Stomach (tissue), 8 donors: ENCODE measurements at regions not wholly inside any gene's neighbourhood (a gene's known extent, or its start where the extent isn't known, plus 50 kb on each side); places are given as distances from the start of the nearest gene placed in this dataset.

Experiments used
- DNase-seq, 2 donors: peaks; one replicate each; pipeline versions ENCODE4 v3.0.0 to v3.0.0-alpha.2; 2013 to 2019
- H3K27ac ChIP-seq, 5 donors: fragments of 200-600 bp in 4 of 5; sonication (generic) in 4 of 5; one replicate each; pipeline ENCODE4 v1.5.1; 2013 to 2019; ENCODE audit warnings: mild to moderate bottlenecking in 1 of 5, moderate library complexity in 1 of 5
- H3K27me3 ChIP-seq, 3 donors: fragments of 200-600 bp; sonication (generic); one replicate each; pipeline ENCODE4 v1.5.1; 2017 to 2019; ENCODE audit warnings: mixed run types in 1 of 3
- H3K36me3 ChIP-seq, 4 donors: fragments of 200-600 bp; sonication (generic); 1 replicate in 3 of 4; 2 replicates in 1 of 4; pipeline ENCODE4 v1.5.1; 2016 to 2019
- H3K4me1 ChIP-seq, 4 donors: fragments of 200-600 bp; sonication (generic); one replicate each; pipeline ENCODE4 v1.5.1; 2016 to 2019
- H3K4me3 ChIP-seq, 4 donors: fragments of 200-600 bp; sonication (generic) in 3 of 4; one replicate each; pipeline ENCODE4 v1.5.1; 2016 to 2019; ENCODE audit warnings: mild to moderate bottlenecking in 1 of 4
- H3K9me3 ChIP-seq, 4 donors: fragments of 200-600 bp; sonication (generic); one replicate each; pipeline ENCODE4 v1.5.1; 2016 to 2019
- EP300 ChIP-seq: sonication (generic); formaldehyde crosslinking; IDR thresholded peaks from one replicate; pipeline ENCODE4 v1.6.1; 2017; ENCODE audit warnings: antibody characterized with exemption
- POLR2A ChIP-seq, 4 donors: fragments of 450-650 bp; IDR thresholded peaks; one replicate each; pipeline ENCODE4 v1.6.1; 2016; ENCODE audit warnings: antibody characterized with exemption in 4 of 4, control low read depth in 2 of 4, mild to moderate bottlenecking in 1 of 4, moderate library complexity in 1 of 4
- POLR2AphosphoS5 ChIP-seq, 3 donors: sonication (generic); formaldehyde crosslinking; IDR thresholded peaks; one replicate each; pipeline ENCODE4 v1.6.1; 2016; ENCODE audit warnings: antibody characterized with exemption in 3 of 3
- WGBS, 5 donors: extraction: QIAGEN DNeasy Blood & Tissue Kit in 3 of 5; methylation state at CpG; one replicate each; pipeline versions ENCODE4 v1.1.5 to v1.1.7; 2013 to 2018; 5-methylcytosine and 5-hydroxymethylcytosine counted together
- intact Hi-C: fragments of 100-400 bp; cut with DNase I; formaldehyde crosslinking; loops from one replicate; pipeline ENCODE4 v1.15.1; 2023; ENCODE audit warnings: low total_unique reads
- TF ChIP-seq, protein P1 (sequence below), 7 experiments: fragments of 450-650 bp in 4 of 7; fragments of 200-600 bp in 3 of 7; sonication (generic) in 3 of 7; IDR thresholded peaks; one replicate each; pipeline ENCODE4 v1.5.1; 2016 to 2019; ENCODE audit warnings: antibody characterized with exemption in 7 of 7, control low read depth in 2 of 7, mild to moderate bottlenecking in 1 of 7
- donor health status: healthy with polysubstance abuse.
- donor health status: Bipolar disorder and iron deficiency.
- donor health status: healthy.

DNA sequence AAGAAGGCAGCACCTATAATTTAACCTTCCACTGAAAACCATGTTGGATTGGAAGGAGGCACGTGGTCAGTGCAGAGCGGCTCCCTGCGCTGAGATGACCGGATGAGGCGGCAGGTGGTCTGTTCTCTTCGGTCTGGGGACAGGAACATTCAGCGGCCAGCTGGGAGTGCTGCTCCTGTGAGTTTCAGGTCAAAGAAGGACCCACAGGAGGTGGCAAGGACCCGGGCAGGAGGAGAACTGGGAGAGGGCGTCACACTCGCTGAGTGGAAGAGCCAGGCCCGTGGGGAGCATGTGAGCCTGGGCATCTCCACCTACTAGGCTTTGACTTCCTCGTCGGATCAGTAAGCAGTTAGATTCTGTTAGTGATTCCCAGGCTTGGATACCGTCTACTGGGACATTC is 113.4 kb upstream of the SHH start:
- H3K27ac ChIP-seq = no peak overlapping the region
- no peak overlapping the region for H3K4me3 ChIP-seq
- 85 to 89% (median 87%) methylated on average over 14 of the region's 14 CpGs for WGBS, 5 donors
- H3K36me3 ChIP-seq = no peaks in the 10 kb centered on the region
- DNase-seq = peak in 1 of 2 donors; percentile 8
- no peaks in the 10 kb centered on the region for H3K9me3 ChIP-seq
- TF ChIP-seq POLR2A (IDR thresholded peaks at IDR 0.05) = no peak
- intact Hi-C loops = no loop called here
- H3K27me3 ChIP-seq = peaks cover 0 to 10% (median 0%) of the 10 kb centered on the region in 3 donors
- peaks cover 8 to 14% (median 10%) of the 10 kb centered on the region in 4 donors for H3K4me1 ChIP-seq

DNA sequence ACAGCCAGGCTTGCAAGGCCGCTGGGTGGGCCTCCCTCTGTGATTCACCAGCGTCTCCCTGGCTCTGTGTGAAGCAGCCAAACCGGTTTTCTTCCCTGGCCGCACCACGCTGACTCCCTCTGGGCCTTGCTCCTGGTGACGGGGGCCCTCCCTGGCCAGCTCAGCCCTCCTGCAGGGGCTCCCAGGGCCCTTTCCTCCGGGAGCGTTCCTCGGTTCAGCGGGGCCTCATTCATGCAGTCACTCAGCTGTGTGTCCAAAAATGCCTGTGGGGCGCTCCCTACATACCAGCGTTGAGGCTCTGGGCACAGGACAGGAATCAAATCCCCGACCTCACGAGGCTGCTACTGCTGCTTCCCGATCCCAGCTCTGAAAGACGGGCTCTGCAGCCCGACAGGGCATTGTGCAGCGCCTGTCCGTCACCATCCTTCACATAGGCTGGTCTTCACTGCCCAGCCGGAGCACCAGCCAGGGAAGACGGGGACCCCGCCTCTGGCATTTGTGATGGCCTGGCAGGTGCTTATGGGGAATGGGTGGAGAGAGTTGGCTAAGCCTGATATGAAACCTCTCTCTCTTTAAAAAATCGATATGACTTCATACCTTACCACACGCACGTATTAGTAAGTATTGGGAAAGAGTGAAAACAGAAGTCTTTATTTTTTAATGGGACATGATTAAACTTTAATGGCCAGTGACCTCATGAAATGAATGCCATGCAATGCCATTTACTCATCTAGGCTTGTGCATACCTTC is 110.0 kb upstream of the SHH start:
- intact Hi-C loops = no loop called here
- Histone ChIP-seq H3K27ac (peak overlapping the region; percentile 79 to 88 (median 83)), H3K4me1 (peaks cover 32 to 35% (median 33%) of the 10 kb centered on the region in 4 donors), H3K36me3 (no peaks in the 10 kb centered on the region), H3K9me3 (no peaks in the 10 kb centered on the region), H3K27me3 (no peaks in the 10 kb centered on the region), H3K4me3 (no peak overlapping the region)
- TF ChIP-seq POLR2A (IDR thresholded peaks at IDR 0.05) (no peak), POLR2AphosphoS5 (IDR thresholded peaks at IDR 0.05) (peak in 2 of 3 donors; percentile 61 to 67)
- 40 to 62% (median 49%) methylated on average over 18 to 25 of the region's 25 CpGs for WGBS, 5 donors
- peak; percentile 90 to 95 for DNase-seq

DNA sequence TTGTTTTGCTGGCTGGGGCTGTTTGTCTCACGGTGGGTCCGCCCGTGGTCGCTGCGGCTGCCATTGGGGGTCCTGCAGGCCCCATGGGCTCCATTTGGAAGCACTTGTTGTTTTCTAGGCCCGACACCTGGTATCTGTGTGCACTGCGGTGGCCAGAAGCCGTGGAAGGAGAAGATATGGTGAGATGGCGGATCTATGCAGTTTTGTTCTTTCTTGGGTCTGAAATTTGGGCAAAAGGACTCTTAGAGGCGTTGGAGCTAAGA is 109.5 kb upstream of the SHH start:
- intact Hi-C loops = no loop called here
- TF ChIP-seq EP300 = no peak
- TF ChIP-seq POLR2AphosphoS5 (IDR thresholded peaks at IDR 0.05) = no peak
- TF ChIP-seq, protein P1, sequence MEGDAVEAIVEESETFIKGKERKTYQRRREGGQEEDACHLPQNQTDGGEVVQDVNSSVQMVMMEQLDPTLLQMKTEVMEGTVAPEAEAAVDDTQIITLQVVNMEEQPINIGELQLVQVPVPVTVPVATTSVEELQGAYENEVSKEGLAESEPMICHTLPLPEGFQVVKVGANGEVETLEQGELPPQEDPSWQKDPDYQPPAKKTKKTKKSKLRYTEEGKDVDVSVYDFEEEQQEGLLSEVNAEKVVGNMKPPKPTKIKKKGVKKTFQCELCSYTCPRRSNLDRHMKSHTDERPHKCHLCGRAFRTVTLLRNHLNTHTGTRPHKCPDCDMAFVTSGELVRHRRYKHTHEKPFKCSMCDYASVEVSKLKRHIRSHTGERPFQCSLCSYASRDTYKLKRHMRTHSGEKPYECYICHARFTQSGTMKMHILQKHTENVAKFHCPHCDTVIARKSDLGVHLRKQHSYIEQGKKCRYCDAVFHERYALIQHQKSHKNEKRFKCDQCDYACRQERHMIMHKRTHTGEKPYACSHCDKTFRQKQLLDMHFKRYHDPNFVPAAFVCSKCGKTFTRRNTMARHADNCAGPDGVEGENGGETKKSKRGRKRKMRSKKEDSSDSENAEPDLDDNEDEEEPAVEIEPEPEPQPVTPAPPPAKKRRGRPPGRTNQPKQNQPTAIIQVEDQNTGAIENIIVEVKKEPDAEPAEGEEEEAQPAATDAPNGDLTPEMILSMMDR (IDR thresholded peaks at IDR 0.05) = no peak
- TF ChIP-seq POLR2A (IDR thresholded peaks at IDR 0.05) = no peak
- DNase-seq = no peak
- H3K27ac ChIP-seq = peak overlapping the region; percentile 79 to 88 (median 83)
- no peaks in the 10 kb centered on the region for H3K36me3 ChIP-seq
- peaks cover 32 to 38% (median 37%) of the 10 kb centered on the region in 4 donors for H3K4me1 ChIP-seq
- no peak overlapping the region for H3K4me3 ChIP-seq
- no peaks in the 10 kb centered on the region for H3K9me3 ChIP-seq
- WGBS, 5 donors = 43 to 76% (median 65%) methylated on average over 8 to 10 of the region's 10 CpGs
- H3K27me3 ChIP-seq = no peaks in the 10 kb centered on the region

DNA sequence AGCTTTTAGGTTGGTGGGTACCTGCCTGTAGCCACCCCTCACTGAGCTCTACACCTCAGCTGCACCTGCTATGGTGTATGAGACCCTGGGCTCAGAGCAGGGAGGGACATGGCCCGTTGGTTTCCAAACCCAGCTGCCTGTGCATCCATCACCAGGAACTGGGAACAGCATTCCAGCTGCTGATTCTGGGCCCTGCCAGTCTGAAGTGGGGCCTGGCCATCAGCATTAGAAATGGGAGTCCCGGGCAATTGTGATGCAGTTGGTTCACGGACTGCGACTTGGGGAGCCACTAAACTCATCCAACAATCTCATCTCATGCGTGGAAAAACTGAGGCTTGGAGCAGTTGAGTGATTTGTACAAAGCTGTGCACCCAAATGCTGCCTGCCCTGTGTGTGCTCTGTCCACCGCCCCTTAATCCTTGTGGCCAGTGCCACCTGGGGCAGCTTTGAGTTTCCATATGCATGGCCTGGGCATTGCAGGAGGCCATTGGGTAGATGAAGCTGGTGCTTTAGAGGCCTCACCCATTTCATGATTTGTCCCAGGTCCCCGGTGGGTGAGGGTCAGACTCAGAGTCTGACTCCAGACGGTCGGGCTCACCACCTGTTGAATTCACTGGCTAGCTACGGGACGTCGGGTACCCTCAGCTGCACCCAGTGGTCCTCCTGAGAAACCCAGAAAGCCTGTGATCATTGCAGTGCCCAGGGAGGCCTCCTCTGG is 109.0 kb upstream of the SHH start:
- intact Hi-C loops = no loop called here
- peaks cover 32 to 39% (median 38%) of the 10 kb centered on the region in 4 donors for H3K4me1 ChIP-seq
- peak overlapping the region; percentile 79 to 88 (median 83) for H3K27ac ChIP-seq
- no peak overlapping the region for H3K4me3 ChIP-seq
- WGBS, 5 donors = 87 to 91% (median 89%) methylated on average over 9 to 12 of the region's 12 CpGs
- no peaks in the 10 kb centered on the region for H3K9me3 ChIP-seq
- H3K27me3 ChIP-seq = no peaks in the 10 kb centered on the region
- peak in 1 of 2 donors; percentile 21 for DNase-seq
- TF ChIP-seq POLR2A (IDR thresholded peaks at IDR 0.05) (no peak), EP300 (no peak), POLR2AphosphoS5 (IDR thresholded peaks at IDR 0.05) (no peak)
- TF ChIP-seq, protein P1 (IDR thresholded peaks at IDR 0.05) = no peak
- no peaks in the 10 kb centered on the region for H3K36me3 ChIP-seq

DNA sequence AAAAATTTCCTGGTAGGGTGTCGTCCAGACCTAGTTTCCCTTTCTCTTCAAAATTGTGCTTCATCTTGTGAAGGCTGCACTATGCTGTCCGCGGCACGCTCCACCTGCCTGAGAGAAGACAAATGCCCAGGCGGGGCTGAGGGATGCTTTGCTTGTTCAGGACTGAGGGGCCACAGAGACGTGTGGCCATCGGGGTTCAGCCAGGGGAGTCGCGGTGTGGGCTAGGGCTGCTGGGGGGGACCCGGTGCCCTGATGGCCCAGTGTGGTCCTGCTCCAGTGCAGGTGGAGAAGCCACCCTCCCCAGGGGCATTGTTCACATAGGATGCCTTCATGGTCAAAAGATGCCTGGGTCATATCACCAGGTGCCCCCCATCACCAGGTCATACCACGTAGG is 107.8 kb upstream of the SHH start:
- H3K9me3 ChIP-seq = no peaks in the 10 kb centered on the region
- peaks cover 32 to 39% (median 38%) of the 10 kb centered on the region in 4 donors for H3K4me1 ChIP-seq
- DNase-seq = peak in 1 of 2 donors; percentile 25
- intact Hi-C loops = no loop called here
- 90 to 98% (median 91%) methylated on average over 11 of the region's 11 CpGs for WGBS, 5 donors
- no peaks in the 10 kb centered on the region for H3K36me3 ChIP-seq
- no peaks in the 10 kb centered on the region for H3K27me3 ChIP-seq
- H3K27ac ChIP-seq = peak overlapping the region in 3 of 5 donors; percentile 65 to 77 (median 70)
- H3K4me3 ChIP-seq = no peak overlapping the region
- TF ChIP-seq POLR2A (IDR thresholded peaks at IDR 0.05) (no peak), EP300 (no peak), POLR2AphosphoS5 (IDR thresholded peaks at IDR 0.05) (no peak)
- TF ChIP-seq, protein P1 (IDR thresholded peaks at IDR 0.05) = no peak
